MCF 10A (cell line): ENCODE measurements at regions not wholly inside any gene's neighbourhood (a gene's known extent, or its start where the extent isn't known, plus 50 kb on each side); places are given as distances from the start of the nearest gene placed in this dataset.

Experiments
- BruUV-seq: library from RNA; stranded (reverse); fragments of 400-500 nt; replicated peaks from 2 replicates; lab custom pipeline; 2021; lab: Mats Ljungman, UMichigan
- CTCF ChIA-PET: fragments of 300-600 bp; sonication (Branson Sonifier 250); formaldehyde crosslinking; extraction: SDS; loops from one replicate; lab custom pipeline; 2021; ENCODE audit warnings: antibody characterized with exemption, inconsistent platforms; lab: Yijun Ruan, JAX
- POLR2A ChIA-PET: fragments of 300-600, 350-650 bp; sonication (Branson Sonifier 250); formaldehyde crosslinking; extraction: SDS; loops from one replicate; lab custom pipeline; 2020; ENCODE audit warnings: antibody characterized with exemption, inconsistent platforms; lab: Yijun Ruan, JAX
- DNase-seq: peaks from one replicate; pipeline ENCODE4 v3.0.0-alpha.2; 2018; ENCODE audit not compliant: unreplicated experiment
- H3K27ac Mint-ChIP-seq: one replicate; pipeline ENCODE4 v1.8.0; 2022; ENCODE audit warnings: mild to moderate bottlenecking, low read depth, mixed read lengths; ENCODE audit not compliant: unreplicated experiment
- H3K27me3 Mint-ChIP-seq: one replicate; pipeline ENCODE4 v1.8.0; 2022; ENCODE audit warnings: mixed read lengths; ENCODE audit not compliant: insufficient read depth, unreplicated experiment
- H3K36me3 Mint-ChIP-seq: one replicate; pipeline ENCODE4 v1.8.0; 2022; ENCODE audit warnings: mild to moderate bottlenecking, moderate library complexity, mixed read lengths; ENCODE audit not compliant: insufficient read depth, unreplicated experiment
- H3K4me1 Mint-ChIP-seq: one replicate; pipeline ENCODE4 v1.8.0; 2022; ENCODE audit warnings: mixed read lengths; ENCODE audit not compliant: insufficient read depth, unreplicated experiment
- H3K4me3 Mint-ChIP-seq: one replicate; pipeline ENCODE4 v1.8.0; 2022; ENCODE audit warnings: mild to moderate bottlenecking, moderate library complexity, mixed read lengths; ENCODE audit not compliant: unreplicated experiment
- H3K9me3 Mint-ChIP-seq: one replicate; pipeline ENCODE4 v1.8.0; 2022; ENCODE audit warnings: mixed read lengths; ENCODE audit not compliant: unreplicated experiment
- CTCF ChIP-seq: fragments of 200-600 bp; IDR thresholded peaks from one replicate; pipeline ENCODE4 v1.8.0; 2022; ENCODE audit warnings: antibody characterized with exemption, mild to moderate bottlenecking; ENCODE audit not compliant: unreplicated experiment
- intact Hi-C: fragments of 100-400 bp; cut with micrococcal nuclease; formaldehyde crosslinking; loops from 2 replicates; pipeline ENCODE4 v1.14.1; 2022

- Mint-ChIP-seq H3K4me3 (no peak overlapping the region), H3K27me3 (no peaks in the 10 kb centered on the region), H3K9me3 (no peaks in the 10 kb centered on the region), H3K27ac (no peak overlapping the region), H3K36me3 (no peaks in the 10 kb centered on the region), H3K4me1 (peaks cover 11% of the 10 kb centered on the region)
- intact Hi-C loops: no loop called here
- BruUV-seq: no TSS peak
- DNase-seq: no peak
- POLR2A ChIA-PET: no interaction called here
- no peak for TF ChIP-seq CTCF
- CTCF ChIA-PET: no interaction called here
Observed at GRCh38 chr6:148107911-148108310, 234.7 kb upstream of the SASH1 start.

DNA sequence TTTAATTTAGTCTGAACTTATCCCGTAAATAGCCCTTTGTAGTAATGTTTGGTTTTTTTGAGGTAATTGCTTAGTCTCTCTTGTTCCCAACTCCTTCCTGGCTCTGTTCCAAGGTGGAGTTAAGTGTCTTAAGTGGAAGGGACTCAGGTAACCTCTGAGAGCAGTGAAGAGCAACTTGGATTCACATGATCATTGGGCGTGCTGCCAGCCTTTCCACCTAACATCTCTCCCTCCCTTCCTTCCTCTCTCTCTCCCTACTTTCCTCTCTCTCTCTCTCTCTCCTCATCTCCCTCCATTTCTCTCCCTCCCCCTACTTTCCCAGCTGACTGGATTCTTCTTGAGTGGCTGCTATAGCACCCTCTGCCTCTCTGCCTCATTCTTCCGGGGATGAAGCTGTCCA is 232.9 kb upstream of the SASH1 start:
- Mint-ChIP-seq H3K9me3 (no peaks in the 10 kb centered on the region), H3K36me3 (no peaks in the 10 kb centered on the region), H3K4me3 (no peak overlapping the region), H3K27ac (no peak overlapping the region), H3K4me1 (peaks cover 13% of the 10 kb centered on the region), H3K27me3 (no peaks in the 10 kb centered on the region)
- intact Hi-C loops: no loop called here
- no TSS peak for BruUV-seq
- no peak for TF ChIP-seq CTCF
- peak; percentile 51 for DNase-seq
- CTCF ChIA-PET: no interaction called here
- POLR2A ChIA-PET: no interaction called here

DNA sequence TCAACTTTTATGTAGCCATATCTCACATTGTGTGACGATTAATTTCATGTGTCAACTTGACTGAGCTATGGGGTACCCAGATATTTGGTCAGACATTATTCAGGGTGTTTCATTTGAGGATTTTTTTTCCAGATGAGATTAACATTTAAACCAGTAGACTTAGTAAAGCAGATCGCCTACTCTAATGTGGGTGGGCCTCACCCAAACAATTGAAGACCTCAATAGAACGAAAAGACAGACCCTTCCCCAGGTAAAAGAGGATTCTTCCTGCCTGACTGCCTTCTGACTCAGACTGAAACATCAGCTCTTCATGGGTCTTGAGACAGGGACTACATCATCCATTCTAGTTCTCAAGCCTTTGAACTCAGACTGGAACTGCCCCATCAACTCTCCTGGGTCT is 231.7 kb upstream of the SASH1 start:
- Mint-ChIP-seq H3K27ac (no peak overlapping the region), H3K4me1 (peaks cover 13% of the 10 kb centered on the region), H3K9me3 (no peaks in the 10 kb centered on the region), H3K27me3 (no peaks in the 10 kb centered on the region), H3K36me3 (no peaks in the 10 kb centered on the region), H3K4me3 (no peak overlapping the region)
- no peak for TF ChIP-seq CTCF
- intact Hi-C loops: no loop called here
- ChIA-PET CTCF (interaction anchor here (1.0 kb wide), 1 partner anchor 604 kb away, joined by 3 read pairs; no protein-coding TSS in a partner anchor), POLR2A (no interaction called here)
- DNase-seq: no peak
- no TSS peak for BruUV-seq

- Mint-ChIP-seq H3K27me3 (no peaks in the 10 kb centered on the region), H3K4me3 (no peak overlapping the region), H3K9me3 (no peaks in the 10 kb centered on the region), H3K36me3 (no peaks in the 10 kb centered on the region), H3K27ac (no peak overlapping the region), H3K4me1 (peaks cover 13% of the 10 kb centered on the region)
- DNase-seq: peak; percentile 43
- intact Hi-C loops: no loop called here
- ChIA-PET POLR2A (no interaction called here), CTCF (interaction anchor here (0.5 to 0.8 kb wide), 8 partner anchors 10 to 1720 kb away, joined by 3 to 4 read pairs (median 3); no protein-coding TSS in a partner anchor)
- TF ChIP-seq CTCF: no peak
- no TSS peak for BruUV-seq
Observed at GRCh38 chr6:148112851-148113319, 229.8 kb upstream of the SASH1 start.
